Stimulated activated CD4-positive, alpha-beta T cell treated with anti-CD3 and anti-CD28 coated beads, Interleukin-1b, Interleukin-23, amount 100 ng/mL, for 48 hours (primary cell): ENCODE measurements at regions not wholly inside any gene's neighbourhood (a gene's known extent, or its start where the extent isn't known, plus 50 kb on each side); places are given as distances from the start of the nearest gene placed in this dataset.

Experiments used
- DNase-seq: peaks from one replicate; pipeline ENCODE4 v3.0.0-alpha.2; 2020

DNA sequence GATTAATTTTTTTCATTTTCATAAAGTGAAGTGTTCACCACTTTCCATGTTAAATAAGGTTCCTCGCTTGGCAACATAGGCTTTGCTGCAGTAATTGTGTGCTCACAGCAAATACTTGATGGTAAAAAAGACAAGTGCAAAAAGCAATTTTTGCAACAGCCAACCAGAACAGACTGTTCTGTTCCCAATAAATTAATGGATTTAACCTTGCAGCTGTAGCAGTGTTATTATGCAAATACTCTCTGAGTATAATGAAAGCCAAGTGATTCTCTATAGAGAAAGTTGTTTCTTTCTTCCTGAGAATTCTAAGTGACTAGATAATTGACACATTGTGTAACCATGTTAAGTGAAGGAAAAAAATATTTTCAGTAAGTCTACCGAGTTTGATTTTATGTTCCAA lies 183.7 kb upstream of the NAALADL2 start:
- DNase-seq, result no peak

DNA sequence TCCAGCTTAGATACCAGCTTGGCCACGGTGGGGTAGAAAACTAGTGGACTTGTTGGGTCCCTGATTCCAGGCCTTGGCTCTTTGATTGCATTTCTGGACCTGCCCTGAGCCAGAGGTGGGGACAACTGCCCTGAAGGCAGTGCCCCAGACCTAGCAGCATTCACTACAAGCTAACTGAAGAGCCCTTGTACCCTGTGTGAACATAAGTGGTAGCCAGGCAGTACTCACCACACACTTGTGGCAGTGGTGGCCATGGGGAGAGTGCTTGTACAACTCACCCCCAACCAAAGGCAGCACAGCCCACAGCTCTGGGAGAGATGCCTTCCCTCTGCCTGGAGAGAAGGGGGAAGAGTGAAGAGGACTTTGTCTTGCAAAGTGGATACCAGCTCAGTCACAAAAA lies 177.3 kb upstream of the NAALADL2 start:
- no peak for DNase-seq

- DNase-seq, result no peak
These were observed 173.3 kb upstream of the NAALADL2 start for GRCh38 chr3:174685796-174686195.

DNA sequence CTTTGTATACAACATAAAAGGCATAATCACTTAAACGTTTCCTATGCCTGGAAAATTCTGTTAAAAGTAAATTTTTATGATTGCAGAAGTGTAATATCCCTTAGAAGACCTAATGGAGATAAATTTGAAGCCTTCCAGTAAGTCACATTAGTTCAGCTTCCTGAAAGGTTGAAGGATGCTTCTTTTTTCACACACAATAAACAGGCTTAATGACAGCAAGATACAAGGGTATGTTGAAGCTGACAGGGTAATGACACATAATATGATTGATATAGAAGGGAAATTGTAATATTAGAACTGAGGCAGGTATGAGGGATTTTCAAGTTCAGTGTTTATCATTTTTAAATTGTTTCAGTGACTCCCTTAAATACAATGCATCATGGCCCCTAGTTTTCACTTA lies 161.8 kb upstream of the NAALADL2 start:
- DNase-seq, result no peak

GRCh38 chr3:174700736-174701135 lies 158.4 kb upstream of the NAALADL2 start:
- no peak for DNase-seq

GRCh38 chr3:174710612-174711011 lies 148.5 kb upstream of the NAALADL2 start:
- DNase-seq, result no peak

DNA sequence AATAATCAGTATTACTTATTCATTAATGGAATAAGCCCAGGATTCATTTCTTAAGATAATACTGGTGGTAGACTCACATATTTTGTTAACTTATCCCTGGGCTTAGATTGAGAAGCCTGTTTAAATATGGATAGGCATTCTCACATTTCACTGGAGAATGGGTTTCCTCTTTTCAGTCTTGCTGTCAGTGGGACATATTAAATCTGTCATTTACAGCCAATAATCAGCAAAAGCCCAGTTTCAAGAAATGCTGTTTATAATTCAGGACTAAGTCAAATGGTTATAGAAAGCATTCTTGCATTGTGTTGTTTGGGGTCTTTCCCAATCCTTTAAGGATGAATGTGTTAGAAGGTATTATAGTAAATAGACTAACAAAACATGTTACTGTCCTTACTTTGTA lies 143.7 kb upstream of the NAALADL2 start:
- DNase-seq, result no peak

- no peak for DNase-seq
These were observed 142.1 kb upstream of the NAALADL2 start for GRCh38 chr3:174716956-174717505.

DNA sequence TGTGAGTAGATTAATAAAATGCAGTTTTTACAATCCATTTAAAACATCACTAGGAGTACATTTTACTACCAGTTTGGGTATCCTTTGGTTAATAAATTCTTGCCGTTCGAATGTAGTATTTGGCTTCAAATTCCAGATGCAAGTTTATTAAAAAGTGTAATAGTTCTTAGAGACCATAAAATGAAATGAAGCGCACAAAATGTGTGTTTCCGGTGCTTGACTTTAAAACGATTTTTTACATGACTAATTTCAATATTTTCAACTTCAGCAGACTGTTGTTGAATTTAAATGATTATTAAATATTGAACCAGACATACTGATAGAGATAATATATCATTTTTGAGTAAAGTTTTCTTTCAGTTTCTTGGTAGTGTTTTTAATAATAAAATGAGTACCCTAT lies 138.4 kb upstream of the NAALADL2 start:
- no peak for DNase-seq

DNA sequence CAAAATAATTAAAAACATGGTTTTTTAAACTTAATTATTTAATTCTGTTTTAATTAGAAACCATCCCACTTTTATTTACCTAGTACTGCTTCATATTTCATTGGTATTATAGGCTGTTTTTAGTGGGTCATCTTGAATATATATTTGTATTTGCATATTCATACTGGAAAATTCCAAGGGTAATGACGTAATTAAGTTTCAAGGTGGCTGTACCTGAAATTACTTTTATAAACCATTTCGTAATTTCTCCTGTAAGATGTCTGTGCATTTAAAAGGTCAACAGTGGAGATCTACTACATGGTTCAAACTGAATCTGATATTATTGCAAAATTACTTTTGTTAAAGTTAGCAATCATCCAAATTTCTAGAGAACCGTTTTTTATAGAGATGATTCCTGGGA lies 133.8 kb upstream of the NAALADL2 start:
- no peak for DNase-seq

DNA sequence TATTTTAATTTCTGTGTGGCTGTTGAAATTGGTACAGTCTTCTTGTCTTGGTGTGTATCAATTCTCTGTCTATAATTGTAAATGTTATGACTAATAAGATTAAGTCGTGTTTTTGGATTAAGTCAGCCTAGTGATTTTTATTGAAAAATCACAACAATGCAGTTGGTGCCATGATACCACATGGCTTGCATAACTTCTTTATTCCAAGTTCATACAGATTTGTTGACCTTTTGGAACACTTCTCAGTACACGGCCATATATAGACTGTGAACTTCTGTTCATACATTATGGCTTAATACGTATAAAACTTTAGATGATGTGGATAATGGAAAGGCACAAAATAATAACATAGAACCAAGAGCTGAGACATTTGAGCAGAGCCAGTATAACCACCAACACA lies 121.2 kb upstream of the NAALADL2 start:
- DNase-seq, result no peak

DNA sequence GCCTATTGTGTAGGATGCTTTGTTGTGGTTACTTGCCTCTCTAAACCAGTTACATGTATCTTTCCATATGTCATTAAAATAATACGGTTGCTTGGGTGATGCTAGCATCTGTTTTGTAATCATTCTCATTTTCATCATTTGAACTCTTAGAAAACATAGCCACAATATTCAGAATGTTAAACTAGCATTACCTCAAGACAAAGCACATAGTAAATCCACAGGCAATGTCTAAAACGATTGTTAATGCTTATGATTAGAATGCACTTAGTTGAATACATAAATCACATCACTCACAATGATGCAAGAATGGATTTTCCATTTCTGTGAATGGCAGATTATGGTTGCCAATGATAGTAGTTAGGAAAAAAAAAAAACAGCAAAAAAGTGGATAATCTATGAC lies 110.0 kb upstream of the NAALADL2 start:
- DNase-seq, result no peak

- DNase-seq, result no peak
These were observed 103.0 kb upstream of the NAALADL2 start for GRCh38 chr3:174755833-174756829.

DNA sequence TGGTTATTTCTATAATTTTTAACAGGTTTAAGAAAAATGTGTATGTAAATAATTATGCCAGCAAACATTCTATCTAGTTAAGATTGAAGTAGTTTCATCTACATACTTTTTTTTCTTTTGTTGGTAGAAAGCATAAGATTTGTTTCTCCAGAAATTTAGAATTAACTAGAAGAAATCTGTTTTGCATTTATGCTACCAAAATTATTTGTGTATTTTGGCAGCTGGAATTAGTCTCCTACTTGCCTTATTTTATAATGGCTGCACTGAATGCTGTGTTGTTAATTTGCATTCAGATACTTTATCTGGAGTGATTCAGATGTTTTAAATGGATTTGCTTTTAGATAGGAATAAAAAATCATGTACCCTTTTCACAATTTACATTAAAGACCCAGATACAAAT lies 100.2 kb upstream of the NAALADL2 start:
- DNase-seq, result no peak

GRCh38 chr3:174767406-174767805 lies 91.7 kb upstream of the NAALADL2 start:
- DNase-seq, result no peak

DNA sequence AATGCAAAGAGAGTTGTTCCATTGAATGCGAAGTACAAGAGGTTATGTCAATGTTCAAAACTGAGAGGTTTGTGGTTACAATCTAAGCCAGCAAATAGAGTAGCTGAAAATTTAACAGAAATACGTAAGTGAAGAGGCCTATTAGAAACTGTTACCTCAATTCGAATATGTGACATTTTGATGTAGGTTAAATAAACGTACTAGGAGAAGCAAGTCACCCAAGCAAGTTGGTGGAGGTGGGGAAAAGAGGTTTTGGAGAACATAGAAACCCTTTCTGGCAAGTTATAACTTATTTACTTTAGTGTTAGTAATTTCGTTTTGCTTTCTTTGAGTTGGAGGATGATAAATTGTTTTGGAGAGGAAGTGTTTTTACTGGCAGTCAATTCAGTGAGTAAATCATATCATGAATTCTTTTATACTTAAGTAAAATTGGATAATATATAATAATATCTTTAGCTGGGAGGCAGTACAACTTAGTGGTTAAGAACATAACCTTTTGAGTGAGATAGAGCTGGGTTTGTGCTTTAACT lies 91.2 kb upstream of the NAALADL2 start:
- DNase-seq, result no peak

DNA sequence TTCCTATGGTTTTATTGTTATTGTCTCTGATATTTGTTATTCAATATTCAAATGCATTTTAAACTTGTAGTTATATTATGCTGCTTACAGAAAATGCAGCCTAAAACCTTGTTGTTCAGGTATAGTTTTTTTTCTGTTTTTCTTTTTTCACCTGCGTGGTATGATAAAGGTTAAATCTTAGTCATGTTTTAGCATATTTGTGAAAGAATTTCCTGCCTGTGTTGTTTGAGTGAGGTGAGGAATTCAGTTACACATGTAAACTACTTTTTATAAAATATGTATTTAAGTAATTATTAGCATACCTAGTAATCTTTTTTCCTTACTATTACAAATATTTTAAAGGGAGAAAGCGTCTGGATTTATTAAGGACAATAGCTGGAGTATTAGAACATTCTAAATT lies 90.0 kb upstream of the NAALADL2 start:
- DNase-seq, result no peak

GRCh38 chr3:174775603-174776002 lies 83.5 kb upstream of the NAALADL2 start:
- no peak for DNase-seq

GRCh38 chr3:174776123-174776522 lies 83.0 kb upstream of the NAALADL2 start:
- DNase-seq, result no peak

GRCh38 chr3:174776636-174777035 lies 82.5 kb upstream of the NAALADL2 start:
- no peak for DNase-seq

DNA sequence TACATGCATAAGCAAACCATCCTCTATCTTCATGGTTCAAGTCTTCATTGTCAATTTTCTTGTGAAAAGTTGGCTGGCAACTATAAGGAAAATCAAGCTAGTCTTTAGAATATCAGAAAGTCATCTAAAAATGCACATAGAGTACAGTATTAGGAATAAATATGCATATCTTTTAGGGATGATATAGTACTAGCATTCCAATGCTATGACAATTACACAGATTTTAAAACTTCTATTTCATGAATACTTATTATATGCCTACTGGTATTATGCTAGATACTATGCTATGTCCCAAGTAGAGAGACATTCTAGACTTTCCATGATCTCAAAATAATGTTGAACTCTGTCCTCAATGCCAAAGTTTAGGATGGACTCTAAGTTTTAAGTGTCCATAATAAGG lies 81.3 kb upstream of the NAALADL2 start:
- no peak for DNase-seq

- DNase-seq, result no peak
These were observed 75.6 kb upstream of the NAALADL2 start for GRCh38 chr3:174783502-174783901.

- no peak for DNase-seq
These were observed 74.8 kb upstream of the NAALADL2 start for GRCh38 chr3:174784206-174784934.

DNA sequence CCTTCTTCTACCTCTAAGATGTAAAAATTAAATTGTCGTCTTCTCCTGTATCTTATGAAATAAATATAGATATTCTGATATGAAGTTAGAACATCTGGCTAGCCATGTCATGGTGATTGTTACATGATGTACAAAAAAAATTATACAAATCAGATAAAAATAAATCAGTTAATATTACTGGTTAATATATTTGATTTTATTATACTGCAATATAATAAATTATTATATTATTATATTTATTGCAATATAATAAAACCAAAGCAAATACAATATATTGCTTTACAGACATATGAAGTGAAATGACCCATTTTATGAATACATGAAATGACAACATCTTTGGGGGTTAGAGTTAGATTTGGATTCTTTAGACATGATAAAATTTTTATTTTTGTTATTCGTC lies 72.3 kb upstream of the NAALADL2 start:
- no peak for DNase-seq
